Ishikawa (cell line): ENCODE measurements at regions not wholly inside any gene's neighbourhood (a gene's known extent, or its start where the extent isn't known, plus 50 kb on each side); places are given as distances from the start of the nearest gene placed in this dataset.

Source experiments
- CEBPB ChIP-seq: IDR thresholded peaks from 2 replicates; pipeline ENCODE4 v1.6.1; 2012
- CREB1 ChIP-seq: IDR thresholded peaks from 2 replicates; pipeline ENCODE4 v1.6.1; 2012; ENCODE audit warnings: low read depth
- EGR1 ChIP-seq: IDR thresholded peaks from 2 replicates; pipeline ENCODE4 v1.6.1; 2012
- EP300 ChIP-seq: IDR thresholded peaks from 2 replicates; pipeline ENCODE4 v1.6.1; 2012; ENCODE audit warnings: borderline replicate concordance
- FOXM1 ChIP-seq: IDR thresholded peaks from 2 replicates; pipeline ENCODE4 v1.6.1; 2012; ENCODE audit warnings: low read depth, borderline replicate concordance
- NFIC ChIP-seq: IDR thresholded peaks from 2 replicates; pipeline ENCODE4 v1.6.1; 2012
- RAD21 ChIP-seq: IDR thresholded peaks from 2 replicates; pipeline ENCODE4 v1.6.1; 2012; ENCODE audit warnings: low read depth
- TAF1 ChIP-seq: IDR thresholded peaks from 2 replicates; pipeline ENCODE4 v1.6.1; 2012; ENCODE audit warnings: low read depth, mild to moderate bottlenecking
- TCF12 ChIP-seq: IDR thresholded peaks from 2 replicates; pipeline ENCODE4 v1.6.1; 2012; ENCODE audit warnings: low read depth
- TEAD4 ChIP-seq: IDR thresholded peaks from 2 replicates; pipeline ENCODE4 v1.6.1; 2012
- YY1 ChIP-seq: IDR thresholded peaks from 2 replicates; pipeline ENCODE4 v1.6.1; 2012; ENCODE audit warnings: low read depth
- ZBTB7A ChIP-seq: IDR thresholded peaks from 2 replicates; pipeline ENCODE4 v1.6.1; 2012; ENCODE audit warnings: low read depth
- TF ChIP-seq, protein P1 (sequence below): IDR thresholded peaks from 2 replicates; pipeline ENCODE4 v1.6.1; 2012
- TF ChIP-seq, protein P2 (sequence below): IDR thresholded peaks from 2 replicates; pipeline ENCODE4 v1.6.1; 2012
- TF ChIP-seq, protein P3 (sequence below): IDR thresholded peaks from 2 replicates; pipeline ENCODE4 v1.6.1; 2012; ENCODE audit warnings: low read depth, mild to moderate bottlenecking

DNA sequence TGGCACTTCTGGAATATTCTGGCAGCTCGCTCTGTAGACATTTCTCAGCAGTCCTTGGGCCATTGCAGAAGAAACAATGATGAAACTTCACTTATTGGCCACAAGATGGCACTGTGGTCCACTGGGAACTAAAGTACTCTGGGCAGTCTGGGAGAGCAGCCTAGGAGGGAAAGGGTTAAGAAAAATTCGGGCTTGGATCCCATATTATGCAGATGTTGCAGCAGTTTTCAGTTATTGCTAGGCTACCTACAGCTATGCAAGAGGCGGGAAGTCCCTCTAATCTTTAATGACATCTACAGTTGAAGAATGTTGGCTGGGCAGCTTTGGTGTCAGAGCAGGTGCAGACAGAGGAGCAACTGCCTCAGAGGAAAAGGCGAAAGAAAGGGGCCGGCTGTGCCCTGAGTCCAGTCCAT, 201.7 kb upstream of the PRSS58 start:
- TF ChIP-seq RAD21 (peak; percentile 67), TAF1 (no peak), TCF12 (no peak), ZBTB7A (no peak), NFIC (0 out of 2 replicates have a peak, but pooled peaks have one; percentile 9), YY1 (no peak), EP300 (no peak), EGR1 (no peak), FOXM1 (no peak), CEBPB (no peak), CREB1 (no peak), TEAD4 (peak; percentile 24; the same call in 1 of the 2 replicates)
- TF ChIP-seq, protein P1, sequence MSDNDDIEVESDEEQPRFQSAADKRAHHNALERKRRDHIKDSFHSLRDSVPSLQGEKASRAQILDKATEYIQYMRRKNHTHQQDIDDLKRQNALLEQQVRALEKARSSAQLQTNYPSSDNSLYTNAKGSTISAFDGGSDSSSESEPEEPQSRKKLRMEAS, result no peak
- TF ChIP-seq, protein P2, sequence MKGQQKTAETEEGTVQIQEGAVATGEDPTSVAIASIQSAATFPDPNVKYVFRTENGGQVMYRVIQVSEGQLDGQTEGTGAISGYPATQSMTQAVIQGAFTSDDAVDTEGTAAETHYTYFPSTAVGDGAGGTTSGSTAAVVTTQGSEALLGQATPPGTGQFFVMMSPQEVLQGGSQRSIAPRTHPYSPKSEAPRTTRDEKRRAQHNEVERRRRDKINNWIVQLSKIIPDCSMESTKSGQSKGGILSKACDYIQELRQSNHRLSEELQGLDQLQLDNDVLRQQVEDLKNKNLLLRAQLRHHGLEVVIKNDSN, result no peak
- TF ChIP-seq, protein P3, sequence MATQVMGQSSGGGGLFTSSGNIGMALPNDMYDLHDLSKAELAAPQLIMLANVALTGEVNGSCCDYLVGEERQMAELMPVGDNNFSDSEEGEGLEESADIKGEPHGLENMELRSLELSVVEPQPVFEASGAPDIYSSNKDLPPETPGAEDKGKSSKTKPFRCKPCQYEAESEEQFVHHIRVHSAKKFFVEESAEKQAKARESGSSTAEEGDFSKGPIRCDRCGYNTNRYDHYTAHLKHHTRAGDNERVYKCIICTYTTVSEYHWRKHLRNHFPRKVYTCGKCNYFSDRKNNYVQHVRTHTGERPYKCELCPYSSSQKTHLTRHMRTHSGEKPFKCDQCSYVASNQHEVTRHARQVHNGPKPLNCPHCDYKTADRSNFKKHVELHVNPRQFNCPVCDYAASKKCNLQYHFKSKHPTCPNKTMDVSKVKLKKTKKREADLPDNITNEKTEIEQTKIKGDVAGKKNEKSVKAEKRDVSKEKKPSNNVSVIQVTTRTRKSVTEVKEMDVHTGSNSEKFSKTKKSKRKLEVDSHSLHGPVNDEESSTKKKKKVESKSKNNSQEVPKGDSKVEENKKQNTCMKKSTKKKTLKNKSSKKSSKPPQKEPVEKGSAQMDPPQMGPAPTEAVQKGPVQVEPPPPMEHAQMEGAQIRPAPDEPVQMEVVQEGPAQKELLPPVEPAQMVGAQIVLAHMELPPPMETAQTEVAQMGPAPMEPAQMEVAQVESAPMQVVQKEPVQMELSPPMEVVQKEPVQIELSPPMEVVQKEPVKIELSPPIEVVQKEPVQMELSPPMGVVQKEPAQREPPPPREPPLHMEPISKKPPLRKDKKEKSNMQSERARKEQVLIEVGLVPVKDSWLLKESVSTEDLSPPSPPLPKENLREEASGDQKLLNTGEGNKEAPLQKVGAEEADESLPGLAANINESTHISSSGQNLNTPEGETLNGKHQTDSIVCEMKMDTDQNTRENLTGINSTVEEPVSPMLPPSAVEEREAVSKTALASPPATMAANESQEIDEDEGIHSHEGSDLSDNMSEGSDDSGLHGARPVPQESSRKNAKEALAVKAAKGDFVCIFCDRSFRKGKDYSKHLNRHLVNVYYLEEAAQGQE, result no peak

DNA sequence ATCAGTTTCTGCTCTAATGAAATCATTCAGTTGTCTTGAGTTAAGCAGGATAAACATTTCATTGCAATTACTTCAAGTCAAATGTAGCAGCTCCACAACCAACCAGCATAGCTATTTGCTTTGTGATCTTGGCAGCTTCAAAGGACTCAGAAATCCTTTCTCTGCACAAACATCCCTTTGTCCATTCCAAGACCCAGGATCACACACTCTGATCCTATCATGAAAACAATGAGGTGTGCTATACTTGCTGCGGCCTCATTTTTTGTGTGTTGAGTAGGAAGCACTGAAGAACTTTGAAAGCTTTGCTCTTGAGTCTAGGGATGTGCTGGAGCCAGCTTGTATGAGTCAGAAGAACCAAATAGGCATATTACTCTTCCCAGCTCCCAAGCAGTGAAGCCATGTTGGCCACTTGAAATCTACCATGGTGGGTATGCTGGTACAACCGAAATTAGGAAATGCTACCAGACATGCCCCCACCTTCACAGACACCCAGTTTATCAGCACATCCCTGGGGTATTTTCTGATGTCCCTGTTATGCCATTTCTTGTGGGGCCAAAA, 199.4 kb upstream of the PRSS58 start:
- TF ChIP-seq, protein P3, result no peak
- no peak for TF ChIP-seq TAF1
- TF ChIP-seq, protein P1, result no peak
- no peak for TF ChIP-seq TCF12
- no peak for TF ChIP-seq FOXM1
- no peak for TF ChIP-seq CREB1

DNA sequence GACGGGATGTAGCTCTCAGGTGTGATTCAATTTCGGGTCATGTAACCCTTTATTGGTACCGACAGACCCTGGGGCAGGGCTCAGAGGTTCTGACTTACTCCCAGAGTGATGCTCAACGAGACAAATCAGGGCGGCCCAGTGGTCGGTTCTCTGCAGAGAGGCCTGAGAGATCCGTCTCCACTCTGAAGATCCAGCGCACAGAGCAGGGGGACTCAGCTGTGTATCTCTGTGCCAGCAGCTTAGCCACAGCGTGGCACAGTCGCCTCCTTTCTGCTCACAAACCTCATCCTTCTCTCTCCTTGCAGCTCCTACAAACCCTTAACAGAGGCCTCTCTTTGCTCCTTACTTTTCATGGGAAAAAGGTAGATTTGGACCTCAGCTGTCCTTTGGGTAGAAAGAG, 197.5 kb upstream of the PRSS58 start:
- no peak for TF ChIP-seq EGR1
- TF ChIP-seq, protein P3, result no peak

DNA sequence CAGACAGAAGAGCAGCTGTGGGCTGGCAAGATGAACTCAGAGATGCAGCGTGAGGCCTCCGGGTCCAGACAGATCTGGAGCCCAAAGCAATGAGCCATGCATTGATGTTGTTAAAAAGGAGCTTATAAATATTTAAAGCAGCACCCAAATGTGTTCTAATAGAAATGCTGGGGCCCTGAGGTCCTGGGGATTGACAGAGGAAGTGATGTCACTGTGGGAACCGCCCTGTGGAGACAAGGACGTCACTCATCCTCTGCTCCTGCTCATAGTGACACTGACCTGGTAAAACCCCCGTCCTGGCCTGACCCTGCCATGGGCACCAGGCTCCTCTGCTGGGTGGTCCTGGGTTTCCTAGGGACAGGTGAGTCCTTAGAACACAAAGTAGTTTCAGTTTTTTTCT, 197.0 kb upstream of the PRSS58 start:
- TF ChIP-seq TCF12, result no peak
- TF ChIP-seq TAF1, result no peak
- no peak for TF ChIP-seq NFIC
- TF ChIP-seq YY1, result no peak
- no peak for TF ChIP-seq TEAD4
- TF ChIP-seq, protein P3, result no peak
- no peak for TF ChIP-seq FOXM1
- TF ChIP-seq, protein P1, result no peak
- TF ChIP-seq RAD21, result no peak
- no peak for TF ChIP-seq EGR1
- TF ChIP-seq CEBPB, result no peak
- no peak for TF ChIP-seq ZBTB7A
- no peak for TF ChIP-seq EP300
- TF ChIP-seq, protein P2, result no peak
- TF ChIP-seq CREB1, result no peak
